GM12878 (cell line): ENCODE measurements at regions not wholly inside any gene's neighbourhood (a gene's known extent, or its start where the extent isn't known, plus 50 kb on each side); places are given as distances from the start of the nearest gene placed in this dataset.

ENCODE experiments used
- ATAC-seq: fragments of 200-7000 bp; cut with Tn5 transposase; 3 replicates; pipeline ENCODE4 v1.9.1; 2020; ENCODE audit warnings: mild to moderate bottlenecking, moderate library complexity
- BruUV-seq: library from RNA; stranded (reverse); fragments of 400-500 nt; replicated peaks from 2 replicates; lab custom pipeline; 2021; lab: Mats Ljungman, UMichigan
- CTCF ChIA-PET: fragments of 300-600 bp; sonication (Branson Sonifier 250); formaldehyde crosslinking; extraction: SDS; loops from one replicate; lab custom pipeline; 2021; ENCODE audit warnings: inconsistent platforms; lab: Yijun Ruan, JAX
- POLR2A ChIA-PET: fragments of 350-600 bp; formaldehyde crosslinking; extraction: SDS; loops from one replicate; lab custom pipeline; 2021; ENCODE audit warnings: inconsistent platforms; lab: Charles Lee
- RAD21 ChIA-PET: fragments of 300-600 bp; sonication (Branson Sonifier 250); formaldehyde crosslinking; loops from one replicate; lab custom pipeline; 2023; ENCODE audit warnings: antibody characterized with exemption; ENCODE audit not compliant: unreplicated experiment; lab: Charles Lee
- SMC1A ChIA-PET: fragments of 300-600 bp; sonication (Branson Sonifier 250); formaldehyde crosslinking; loops from one replicate; lab custom pipeline; 2023; ENCODE audit not compliant: unreplicated experiment, uncharacterized antibody; lab: Charles Lee
- DNase-seq: peaks from one replicate; pipeline ENCODE4 v3.0.0-alpha.2; 2011; ENCODE audit warnings: low read depth, low spot score
- FAIRE-seq: peaks from 3 replicates; lab custom pipeline; 2011; peaks lifted over from hg19 to GRCh38; lab: Jason Lieb, UNC
- H2AFZ ChIP-seq: 2 replicates; pipeline ENCODE4 v1.6.0; 2011; ENCODE audit warnings: low read depth, low read length, control low read depth; ENCODE audit not compliant: control insufficient read depth
- H3K27ac ChIP-seq: 2 replicates; pipeline ENCODE4 v1.5.1; 2011; ENCODE audit warnings: control low read depth; ENCODE audit not compliant: control insufficient read depth, insufficient read depth
- H3K27me3 ChIP-seq, 2 experiments: replicated peaks in 1 of 2; 2 replicates each; pipeline versions ENCODE4 v1.6.0 to v1.6.1; 2011; ENCODE audit warnings: low read length in 1 of 2; ENCODE audit not compliant: control insufficient read depth in 2 of 2, insufficient read depth in 2 of 2
- H3K36me3 ChIP-seq, 2 experiments: 2 replicates each; pipeline ENCODE4 v1.5.1; 2011; ENCODE audit warnings: low read length in 1 of 2; ENCODE audit not compliant: control insufficient read depth in 2 of 2, insufficient read depth in 2 of 2
- H3K4me1 ChIP-seq: 2 replicates; pipeline ENCODE4 v1.6.1; 2011; ENCODE audit warnings: mild to moderate bottlenecking, low read length, moderate library complexity, mixed read lengths; ENCODE audit not compliant: control insufficient read depth, insufficient read depth
- H3K4me2 ChIP-seq: 2 replicates; pipeline ENCODE4 v1.6.0; 2011; ENCODE audit warnings: control low read depth; ENCODE audit not compliant: control insufficient read depth, insufficient read depth
- H3K4me3 ChIP-seq: fragments of 200-600 bp; sonication (generic); 2 replicates; pipeline ENCODE4 v1.5.1; 2016
- H3K79me2 ChIP-seq: 2 replicates; pipeline ENCODE4 v1.6.0; 2011; ENCODE audit warnings: low read length; ENCODE audit not compliant: control insufficient read depth, insufficient read depth
- H3K9ac ChIP-seq: 2 replicates; pipeline ENCODE4 v1.8.0; 2011; ENCODE audit warnings: low read length, control low read depth, mixed read lengths; ENCODE audit not compliant: control insufficient read depth, insufficient read depth
- H3K9me3 ChIP-seq: replicated peaks from 3 replicates; pipeline ENCODE4 v1.5.1; 2011; ENCODE audit warnings: mild to moderate bottlenecking, low read length; ENCODE audit not compliant: control insufficient read depth, insufficient read depth
- H4K20me1 ChIP-seq: 2 replicates; pipeline ENCODE4 v1.6.0; 2011; ENCODE audit not compliant: control insufficient read depth, insufficient read depth
- ASH2L ChIP-seq: fragments of 300-600, 200-600 bp; sonication (generic); IDR thresholded peaks from 2 replicates; pipeline ENCODE4 v1.6.1; 2017; ENCODE audit warnings: low read depth, mild to moderate bottlenecking, borderline replicate concordance
- BCLAF1 ChIP-seq: fragments of 450-650 bp; IDR thresholded peaks from 2 replicates; pipeline ENCODE4 v1.6.1; 2017; ENCODE audit warnings: antibody characterized with exemption, mild to moderate bottlenecking, moderate library complexity
- CREB1 ChIP-seq: IDR thresholded peaks from 2 replicates; pipeline ENCODE4 v1.6.1; 2012; ENCODE audit warnings: low read depth, mild to moderate bottlenecking, inconsistent platforms
- EP300 ChIP-seq, 2 experiments: fragments of 150-350 bp in 1 of 2; IDR thresholded peaks; 2 replicates each; pipeline ENCODE4 v1.6.1; 2011 to 2012; ENCODE audit warnings: low read depth in 2 of 2, low read length in 2 of 2, borderline replicate concordance in 1 of 2, improper control_type of control experiment in 1 of 2, inconsistent platforms in 1 of 2; ENCODE audit not compliant: control insufficient read depth in 1 of 2
- ETV6 ChIP-seq, 2 experiments: fragments of 450-650 bp in 1 of 2; IDR thresholded peaks in 1 of 2; conservative IDR thresholded peaks in 1 of 2; 2 replicates each; pipeline ENCODE4 v1.6.1; 2014; ENCODE audit warnings: antibody characterized with exemption in 1 of 2, borderline replicate concordance in 1 of 2, low read depth in 1 of 2, mild to moderate bottlenecking in 1 of 2, moderate library complexity in 1 of 2
- FOXM1 ChIP-seq: IDR thresholded peaks from 2 replicates; pipeline ENCODE4 v1.6.1; 2012; ENCODE audit warnings: low read depth, mild to moderate bottlenecking, inconsistent platforms, low read length, moderate library complexity
- HSF1 ChIP-seq: fragments of 150-350 bp; IDR thresholded peaks from 2 replicates; pipeline ENCODE4 v1.6.1; 2014; ENCODE audit warnings: mild to moderate bottlenecking, low read depth, low read length
- JUNB ChIP-seq: IDR thresholded peaks from 2 replicates; pipeline ENCODE4 v1.6.1; 2016; ENCODE audit warnings: antibody characterized with exemption, mild to moderate bottlenecking
- JUND ChIP-seq: IDR thresholded peaks from 2 replicates; pipeline ENCODE4 v1.6.1; 2012; ENCODE audit warnings: low read depth, mild to moderate bottlenecking, low read length, improper control_type of control experiment, moderate library complexity
- NFIC ChIP-seq: IDR thresholded peaks from 2 replicates; pipeline ENCODE4 v1.6.1; 2012; ENCODE audit warnings: low read depth, mild to moderate bottlenecking, inconsistent platforms, low read length, moderate library complexity
- PAX5 ChIP-seq: IDR thresholded peaks from 2 replicates; pipeline ENCODE4 v1.6.1; 2011; ENCODE audit warnings: low read depth, low read length, borderline replicate concordance
- RUNX3 ChIP-seq: IDR thresholded peaks from 2 replicates; pipeline ENCODE4 v1.6.1; 2012; ENCODE audit warnings: low read length, inconsistent platforms
- SUPT20H ChIP-seq: IDR thresholded peaks from 2 replicates; pipeline ENCODE4 v1.6.1; 2011; ENCODE audit warnings: low read depth, mild to moderate bottlenecking, low read length, moderate library complexity, borderline replicate concordance; ENCODE audit not compliant: control insufficient read depth
- ZBED1 ChIP-seq: IDR thresholded peaks from 2 replicates; pipeline ENCODE4 v1.6.1; 2016; ENCODE audit warnings: borderline replicate concordance
- ZNF207 ChIP-seq: fragments of 450-650 bp; IDR thresholded peaks from 2 replicates; pipeline ENCODE4 v1.6.1; 2014; ENCODE audit warnings: antibody characterized with exemption, mild to moderate bottlenecking, borderline replicate concordance
- ZNF592 ChIP-seq: fragments of 450-650 bp; IDR thresholded peaks from 2 replicates; pipeline ENCODE4 v1.6.1; 2017; ENCODE audit warnings: mild to moderate bottlenecking, moderate library complexity
- in situ Hi-C: fragments of 300-500 bp; cut with MboI; formaldehyde crosslinking; loops from 9 replicates; pipeline ENCODE4 v1.14.3; 2018; ENCODE audit warnings: mixed read lengths
- intact Hi-C: fragments of 100-400 bp; cut with micrococcal nuclease; formaldehyde crosslinking; loops from one replicate; pipeline ENCODE4 v1.14.2; 2022; ENCODE audit not compliant: unreplicated experiment

- TF ChIP-seq PAX5 (no peak), ZNF207 (no peak), ETV6 (conservative IDR thresholded peaks at IDR 0.05 in 1 of 2, IDR thresholded peaks at IDR 0.05 in 1 of 2; ENCODE audit: borderline replicate concordance in 1 of 2, low read depth in 1 of 2) (no peak), RUNX3 (no peak), FOXM1 (no peak)
Measured at GRCh38 chr14:82724316-82724715, 1190.7 kb upstream of the SEL1L start (continued).

- Histone ChIP-seq H3K4me3 (no peak overlapping the region), H4K20me1 (no peaks in the 10 kb centered on the region), H3K36me3 (no peaks in the 10 kb centered on the region), H2AFZ (no peak overlapping the region), H3K79me2 (no peaks in the 10 kb centered on the region), H3K4me2 (no peak overlapping the region), H3K9ac (no peak overlapping the region), H3K4me1 (no peaks in the 10 kb centered on the region), H3K27ac (no peak overlapping the region), H3K9me3 (no peaks in the 10 kb centered on the region), H3K27me3 (no peaks in the 10 kb centered on the region)
- no peak for ATAC-seq
- ChIA-PET POLR2A (no interaction called here), CTCF (no interaction called here), SMC1A (no interaction called here), RAD21 (no interaction called here)
- no peak for DNase-seq
- BruUV-seq = no TSS peak
- FAIRE-seq = no peak
- intact Hi-C loops = no loop called here
- in situ Hi-C loops = no loop called here
- TF ChIP-seq CREB1 (no peak), JUND (no peak), EP300 (IDR thresholded peaks at IDR 0.05; ENCODE audit: borderline replicate concordance in 1 of 2, control insufficient read depth in 1 of 2, low read depth in 2 of 2, low read length in 2 of 2) (no peak), SUPT20H (no peak), JUNB (no peak), NFIC (no peak), BCLAF1 (no peak), HSF1 (no peak), ZBED1 (no peak), ASH2L (no peak), ZNF592 (no peak)
Measured at GRCh38 chr14:82725213-82725612, 1191.6 kb upstream of the SEL1L start.
